ENCODE measurements at regions not wholly inside any gene's neighbourhood (a gene's known extent, or its start where the extent isn't known, plus 50 kb on each side); places are given as distances from the start of the nearest gene placed in this dataset.

GRCh38 chr4:180485407-180485806 lies 1757.8 kb upstream of the TENM3 start:
- FAIRE-seq (peak; percentile 29), DNase-seq (no peak)
- Histone ChIP-seq H3K4me1 (ENCODE audit: control insufficient read depth in 2 of 3, insufficient read depth in 2 of 3, low read depth in 1 of 3, low read length in 3 of 3) (no peaks in the 10 kb centered on the region), H3K27ac (ENCODE audit: low read depth in 2 of 2, low read length in 2 of 2) (no peak overlapping the region), H3K36me3 (ENCODE audit: control insufficient read depth in 2 of 3, insufficient read depth in 3 of 3, low read length in 3 of 3) (no peaks in the 10 kb centered on the region), H3K9me3 (ENCODE audit: control insufficient read depth in 2 of 3, insufficient read depth in 1 of 3, low read length in 3 of 3) (no peaks in the 10 kb centered on the region), H3K27me3 (ENCODE audit: control insufficient read depth, insufficient read depth, low read length) (no peaks in the 10 kb centered on the region), H3K4me3 (ENCODE audit: low read length in 3 of 3) (no peak overlapping the region), H3K9ac (ENCODE audit: low read length in 3 of 3) (no peak overlapping the region)
- intact Hi-C loops (cut with DNase I): no loop called here
- no peak for TF ChIP-seq CTCF (IDR thresholded peaks at IDR 0.05; ENCODE audit: borderline replicate concordance, extremely low read depth, insufficient read depth)

- H3K27ac ChIP-seq (ENCODE audit: low read depth in 2 of 2, low read length in 2 of 2): no peak overlapping the region
- no peak overlapping the region for H3K4me3 ChIP-seq (ENCODE audit: low read length in 3 of 3)
- TF ChIP-seq CTCF (IDR thresholded peaks at IDR 0.05; ENCODE audit: borderline replicate concordance, extremely low read depth, insufficient read depth): no peak
- intact Hi-C loops (cut with DNase I): no loop called here
- H3K9me3 ChIP-seq (ENCODE audit: control insufficient read depth in 2 of 3, insufficient read depth in 1 of 3, low read length in 3 of 3): no peaks in the 10 kb centered on the region
- H3K36me3 ChIP-seq (ENCODE audit: control insufficient read depth in 2 of 3, insufficient read depth in 3 of 3, low read length in 3 of 3): no peaks in the 10 kb centered on the region
- no peaks in the 10 kb centered on the region for H3K4me1 ChIP-seq (ENCODE audit: control insufficient read depth in 2 of 3, insufficient read depth in 2 of 3, low read depth in 1 of 3, low read length in 3 of 3)
- DNase-seq (no peak), FAIRE-seq (no peak)
- H3K27me3 ChIP-seq (ENCODE audit: control insufficient read depth, insufficient read depth, low read length): no peaks in the 10 kb centered on the region
- no peak overlapping the region for H3K9ac ChIP-seq (ENCODE audit: low read length in 3 of 3)
These were observed 1756.9 kb upstream of the TENM3 start for GRCh38 chr4:180486342-180486741.

GRCh38 chr4:180489787-180490186 lies 1753.4 kb upstream of the TENM3 start:
- H3K9ac ChIP-seq (ENCODE audit: low read length in 3 of 3): no peak overlapping the region
- intact Hi-C loops (cut with DNase I): no loop called here
- no peaks in the 10 kb centered on the region for H3K9me3 ChIP-seq (ENCODE audit: control insufficient read depth in 2 of 3, insufficient read depth in 1 of 3, low read length in 3 of 3)
- H3K27ac ChIP-seq (ENCODE audit: low read depth in 2 of 2, low read length in 2 of 2): no peak overlapping the region
- TF ChIP-seq CTCF (IDR thresholded peaks at IDR 0.05; ENCODE audit: borderline replicate concordance, extremely low read depth, insufficient read depth): no peak
- no peaks in the 10 kb centered on the region for H3K4me1 ChIP-seq (ENCODE audit: control insufficient read depth in 2 of 3, insufficient read depth in 2 of 3, low read depth in 1 of 3, low read length in 3 of 3)
- H3K36me3 ChIP-seq (ENCODE audit: control insufficient read depth in 2 of 3, insufficient read depth in 3 of 3, low read length in 3 of 3): no peaks in the 10 kb centered on the region
- DNase-seq (no peak), FAIRE-seq (no peak)
- H3K27me3 ChIP-seq (ENCODE audit: control insufficient read depth, insufficient read depth, low read length): no peaks in the 10 kb centered on the region
- H3K4me3 ChIP-seq (ENCODE audit: low read length in 3 of 3): no peak overlapping the region

- intact Hi-C loops (cut with DNase I): no loop called here
- Histone ChIP-seq H3K27ac (ENCODE audit: low read depth in 2 of 2, low read length in 2 of 2) (no peak overlapping the region), H3K9me3 (ENCODE audit: control insufficient read depth in 2 of 3, insufficient read depth in 1 of 3, low read length in 3 of 3) (no peaks in the 10 kb centered on the region), H3K36me3 (ENCODE audit: control insufficient read depth in 2 of 3, insufficient read depth in 3 of 3, low read length in 3 of 3) (no peaks in the 10 kb centered on the region), H3K27me3 (ENCODE audit: control insufficient read depth, insufficient read depth, low read length) (no peaks in the 10 kb centered on the region), H3K4me1 (ENCODE audit: control insufficient read depth in 2 of 3, insufficient read depth in 2 of 3, low read depth in 1 of 3, low read length in 3 of 3) (no peaks in the 10 kb centered on the region), H3K4me3 (ENCODE audit: low read length in 3 of 3) (no peak overlapping the region), H3K9ac (ENCODE audit: low read length in 3 of 3) (no peak overlapping the region)
- DNase-seq (no peak), FAIRE-seq (no peak)
- no peak for TF ChIP-seq CTCF (IDR thresholded peaks at IDR 0.05; ENCODE audit: borderline replicate concordance, extremely low read depth, insufficient read depth)
These were observed 1752.0 kb upstream of the TENM3 start for GRCh38 chr4:180491210-180491609.

Measured in kidney (tissue), 13 donors.